Ammon's horn (tissue), 1 donor: ENCODE measurements at regions not wholly inside any gene's neighbourhood (a gene's known extent, or its start where the extent isn't known, plus 50 kb on each side); places are given as distances from the start of the nearest gene placed in this dataset.

Source experiments
- DNase-seq: peaks from one replicate; pipeline ENCODE4 v3.0.0-alpha.2; 2016; ENCODE audit warnings: low spot score

GRCh38 chr4:122512430-122512829 lies 55.9 kb upstream of the IL2 start:
- DNase-seq, result no peak

DNA sequence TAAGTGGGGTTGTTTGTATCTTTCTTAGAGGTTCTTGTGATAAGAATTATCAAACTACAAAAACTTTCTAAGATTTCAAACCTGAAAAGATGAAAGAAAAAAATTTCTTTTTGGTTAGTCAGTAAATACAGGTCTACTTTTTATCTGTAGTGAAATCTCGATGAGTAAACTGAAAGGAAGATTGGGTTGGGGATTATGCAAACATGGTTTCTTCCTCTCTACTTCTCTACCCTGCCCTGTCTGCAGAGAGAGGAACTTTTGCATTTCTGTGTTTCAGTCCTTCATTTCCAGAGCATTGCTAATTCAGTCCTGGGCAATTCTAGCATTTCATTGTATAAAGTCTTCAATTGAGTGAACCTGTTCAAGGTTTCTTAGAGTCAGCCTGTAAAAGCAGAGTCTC lies 51.6 kb upstream of the IL2 start:
- DNase-seq, result no peak
